HUES6 (cell line): ENCODE measurements at regions not wholly inside any gene's neighbourhood (a gene's known extent, or its start where the extent isn't known, plus 50 kb on each side); places are given as distances from the start of the nearest gene placed in this dataset.
A peak's percentile ranks its signal among the peaks of the same experiment; 100 is the strongest.

ENCODE experiments used
- H3K27ac ChIP-seq: 2 replicates; pipeline ENCODE4 v1.7.0; 2013; ENCODE audit warnings: low read depth, mild to moderate bottlenecking, low read length, inconsistent platforms
- H3K27me3 ChIP-seq: 2 replicates; pipeline ENCODE4 v1.6.1; 2013; ENCODE audit warnings: low read length; ENCODE audit not compliant: control insufficient read depth, insufficient read depth
- H3K36me3 ChIP-seq: 2 replicates; pipeline ENCODE4 v1.6.1; 2013; ENCODE audit warnings: low read length; ENCODE audit not compliant: control insufficient read depth, insufficient read depth
- H3K4me1 ChIP-seq: 2 replicates; pipeline ENCODE4 v1.6.1; 2013; ENCODE audit warnings: low read length; ENCODE audit not compliant: control insufficient read depth, insufficient read depth
- H3K4me3 ChIP-seq: 2 replicates; pipeline ENCODE4 v1.5.1; 2013; ENCODE audit warnings: low read depth, low read length
- H3K9ac ChIP-seq: one replicate; pipeline ENCODE4 v1.6.1; 2013; ENCODE audit warnings: mild to moderate bottlenecking, low read length
- H3K9me3 ChIP-seq: 2 replicates; pipeline ENCODE4 v1.6.1; 2013; ENCODE audit warnings: low read depth, low read length; ENCODE audit not compliant: control insufficient read depth, insufficient read depth

- no peak overlapping the region for H3K4me3 ChIP-seq
- H3K9me3 ChIP-seq: peaks cover 5% of the 10 kb centered on the region; the same call in 1 of the 2 replicates
- no peaks in the 10 kb centered on the region for H3K36me3 ChIP-seq
Observed at GRCh38 chr3:15851735-15852134, 54.0 kb upstream of the ANKRD28 start.

GRCh38 chr3:15858547-15859506, 61.0 kb upstream of the ANKRD28 start:
- Histone ChIP-seq H3K36me3 (no peaks in the 10 kb centered on the region), H3K9ac (peak overlapping the region; percentile 83), H3K4me1 (peaks cover 6% of the 10 kb centered on the region; the same call in 1 of the 2 replicates), H3K27ac (peak overlapping the region; percentile 79; the same call in 1 of the 2 replicates), H3K9me3 (no peaks in the 10 kb centered on the region), H3K4me3 (peak overlapping the region; percentile 79), H3K27me3 (no peaks in the 10 kb centered on the region)

More at GRCh38 chr3:15851735-15852134, 54.0 kb upstream of the ANKRD28 start:
- no peak overlapping the region for H3K27ac ChIP-seq
- H3K9ac ChIP-seq: no peak overlapping the region
- H3K4me1 ChIP-seq: no peaks in the 10 kb centered on the region
- H3K27me3 ChIP-seq: no peaks in the 10 kb centered on the region

DNA sequence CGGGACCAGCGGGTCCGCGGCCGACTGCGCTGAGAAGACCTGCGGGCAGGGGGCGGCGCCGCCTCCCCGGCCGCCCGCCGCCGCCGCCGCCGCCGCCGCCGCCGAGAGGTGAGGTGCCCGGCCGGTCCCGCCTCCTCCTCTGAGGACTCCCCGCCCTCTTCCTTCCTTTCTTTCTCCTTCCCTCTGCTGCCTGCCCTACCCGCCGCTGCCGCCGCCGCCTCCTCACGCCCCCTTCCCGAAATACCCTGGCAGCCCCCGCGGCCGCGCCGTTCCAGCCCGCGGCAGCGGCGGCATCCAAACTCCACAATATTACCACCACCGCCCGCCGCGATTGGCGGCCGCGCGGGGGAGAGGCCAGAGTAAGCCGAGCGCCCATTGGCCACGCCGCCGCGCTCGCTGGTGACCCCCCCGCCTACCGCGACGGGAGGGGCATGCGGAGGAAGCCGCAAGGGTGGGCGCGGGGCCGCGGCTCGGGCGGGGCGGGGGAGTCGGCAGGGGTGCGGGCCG, 61.8 kb upstream of the ANKRD28 start:
- H3K4me1 ChIP-seq: peaks cover 6% of the 10 kb centered on the region; the same call in 1 of the 2 replicates
- H3K4me3 ChIP-seq: peak overlapping the region; percentile 79
- H3K27ac ChIP-seq: no peak overlapping the region; the same call in 1 of the 2 replicates
- H3K9me3 ChIP-seq: no peaks in the 10 kb centered on the region
- H3K36me3 ChIP-seq: no peaks in the 10 kb centered on the region
- H3K27me3 ChIP-seq: no peaks in the 10 kb centered on the region
- peak overlapping the region; percentile 83 for H3K9ac ChIP-seq

DNA sequence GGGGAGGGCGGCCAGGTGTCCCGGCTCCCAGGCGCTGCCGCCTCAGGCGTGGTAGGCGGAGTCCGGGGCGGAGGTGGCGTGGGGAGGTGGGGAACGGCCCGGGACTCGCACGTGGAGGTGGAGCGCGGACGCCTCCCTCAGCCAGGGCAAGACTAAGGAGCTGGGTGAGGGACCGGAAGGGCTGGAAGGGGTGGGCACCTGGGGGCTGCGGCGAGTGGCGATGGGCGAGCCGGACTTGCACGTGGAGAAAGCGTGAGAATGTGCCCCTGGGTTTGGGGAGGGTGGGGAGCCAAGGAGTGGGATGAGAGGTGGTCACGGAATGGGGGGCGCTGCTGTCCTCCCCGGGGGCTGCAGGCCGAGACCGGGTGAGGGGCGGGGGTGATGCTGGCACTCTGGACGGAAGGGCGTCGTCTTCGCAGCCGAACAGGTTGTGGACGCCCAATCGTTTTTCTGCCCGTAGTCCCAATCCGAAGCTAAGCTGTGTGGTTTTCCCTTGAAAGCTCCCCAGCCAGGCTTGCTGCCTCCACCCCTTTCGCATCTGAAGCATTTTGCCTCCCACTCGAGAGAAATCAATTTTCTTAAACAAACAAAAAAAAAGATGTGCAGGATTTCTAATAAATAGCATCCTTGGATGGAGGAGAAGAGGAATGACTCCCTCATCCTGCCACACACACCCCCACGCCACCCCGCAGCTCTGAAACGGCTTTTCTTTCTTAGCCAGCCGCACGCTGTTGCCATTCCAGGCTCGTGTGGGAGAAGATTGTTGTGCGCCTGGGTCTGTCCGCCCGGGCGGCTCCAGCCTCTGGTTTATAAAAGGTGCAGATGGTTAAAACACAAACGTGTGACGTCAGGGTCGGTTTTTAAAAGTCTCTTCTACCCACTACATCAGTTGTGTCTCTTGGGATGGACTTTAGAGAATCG, 62.5 kb upstream of the ANKRD28 start:
- Histone ChIP-seq H3K4me3 (peak overlapping the region; percentile 79), H3K9ac (peak overlapping the region; percentile 64), H3K27me3 (no peaks in the 10 kb centered on the region), H3K27ac (no peak overlapping the region), H3K4me1 (peaks cover 6% of the 10 kb centered on the region; the same call in 1 of the 2 replicates), H3K9me3 (no peaks in the 10 kb centered on the region; the same call in 1 of the 2 replicates), H3K36me3 (no peaks in the 10 kb centered on the region)

- no peaks in the 10 kb centered on the region; the same call in 1 of the 2 replicates for H3K9me3 ChIP-seq
- no peak overlapping the region for H3K9ac ChIP-seq
- peaks cover 6% of the 10 kb centered on the region; the same call in 1 of the 2 replicates for H3K4me1 ChIP-seq
- no peaks in the 10 kb centered on the region for H3K27me3 ChIP-seq
- peak overlapping the region; percentile 79 for H3K4me3 ChIP-seq
- no peaks in the 10 kb centered on the region for H3K36me3 ChIP-seq
- H3K27ac ChIP-seq: no peak overlapping the region
Observed at GRCh38 chr3:15861163-15861562, 63.4 kb upstream of the ANKRD28 start.

GRCh38 chr3:15872807-15873206, 75.0 kb upstream of the ANKRD28 start:
- no peaks in the 10 kb centered on the region for H3K27me3 ChIP-seq
- no peak overlapping the region for H3K9ac ChIP-seq
- peaks cover 4% of the 10 kb centered on the region for H3K9me3 ChIP-seq
- no peak overlapping the region for H3K4me3 ChIP-seq
- H3K27ac ChIP-seq: no peak overlapping the region
- H3K4me1 ChIP-seq: no peaks in the 10 kb centered on the region
- H3K36me3 ChIP-seq: no peaks in the 10 kb centered on the region

DNA sequence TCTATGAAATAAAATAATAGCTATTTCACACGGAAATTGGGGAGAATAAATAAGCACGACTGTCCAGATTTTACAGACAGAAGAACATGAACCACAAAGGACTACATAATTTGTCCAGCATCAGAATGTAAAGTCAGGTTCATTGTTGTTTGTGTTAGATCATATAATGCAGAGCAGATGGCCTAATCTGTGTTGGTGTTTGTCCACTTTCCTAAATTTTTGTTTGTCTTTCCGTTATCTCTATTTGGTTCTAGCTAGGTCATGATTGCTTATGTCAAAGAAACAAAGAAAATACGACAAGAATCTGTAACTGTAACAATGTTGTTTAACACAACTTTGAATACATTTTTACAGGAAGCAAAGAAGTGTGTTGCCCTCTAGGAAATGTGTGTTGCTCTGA, 75.6 kb upstream of the ANKRD28 start:
- Histone ChIP-seq H3K4me3 (no peak overlapping the region), H3K9ac (no peak overlapping the region), H3K27me3 (no peaks in the 10 kb centered on the region), H3K4me1 (no peaks in the 10 kb centered on the region), H3K9me3 (peaks cover 4% of the 10 kb centered on the region), H3K36me3 (0 out of 2 replicates have a peak, but pooled peaks cover 3% of the 10 kb centered on the region), H3K27ac (no peak overlapping the region)

DNA sequence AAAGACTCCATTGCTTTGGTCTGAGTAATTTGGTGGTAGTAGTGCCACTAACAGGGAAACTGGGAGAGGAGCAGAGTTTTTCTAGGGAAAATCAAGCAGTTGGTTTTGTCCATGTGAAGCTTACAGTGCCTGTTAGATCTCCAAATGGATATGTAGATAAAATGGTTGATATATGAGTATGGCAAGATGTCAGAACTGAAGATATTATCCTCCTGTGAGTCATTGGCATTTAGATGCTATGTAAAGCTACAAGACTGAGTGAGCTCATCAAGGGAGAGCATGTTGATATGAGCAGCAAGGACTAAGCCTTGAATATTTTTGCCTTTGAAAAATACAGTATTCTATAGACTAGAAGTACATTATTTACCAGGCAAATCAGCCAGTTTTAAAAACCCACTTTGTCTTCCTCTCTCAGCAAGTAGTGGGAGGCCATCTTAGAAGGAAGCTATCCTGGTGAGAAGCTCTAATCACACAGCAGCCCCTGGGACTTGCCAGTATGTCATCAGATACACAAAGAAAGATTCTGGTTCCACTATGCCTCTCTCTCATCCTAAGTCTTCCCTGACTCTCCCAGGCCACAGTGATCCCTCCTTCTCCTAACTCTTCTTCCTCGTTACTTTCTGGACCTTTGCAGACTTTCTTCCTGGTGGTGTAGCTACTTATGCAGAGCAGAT, 77.4 kb upstream of the ANKRD28 start:
- Histone ChIP-seq H3K4me3 (no peak overlapping the region), H3K4me1 (no peaks in the 10 kb centered on the region), H3K27ac (no peak overlapping the region), H3K36me3 (0 out of 2 replicates have a peak, but pooled peaks cover 3% of the 10 kb centered on the region), H3K27me3 (no peaks in the 10 kb centered on the region), H3K9me3 (peaks cover 4% of the 10 kb centered on the region; the same call in 1 of the 2 replicates), H3K9ac (no peak overlapping the region)

DNA sequence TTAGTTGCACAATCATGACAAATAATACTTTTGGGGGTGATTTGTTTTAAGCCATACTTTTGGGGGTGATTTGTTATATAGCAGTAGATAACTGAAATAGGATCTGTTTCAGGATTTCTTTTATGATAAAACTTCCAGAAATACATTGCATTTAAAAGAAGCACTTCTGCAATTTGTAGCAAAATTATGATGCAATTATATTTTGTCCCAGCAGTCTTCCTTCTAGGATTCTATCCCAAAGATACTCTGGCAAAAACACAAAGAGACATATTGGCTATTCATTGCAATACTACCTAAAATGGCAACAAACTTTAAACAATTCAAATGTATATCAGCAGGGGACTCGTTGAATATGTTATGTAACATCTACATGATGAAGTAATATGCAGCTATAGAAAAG, 78.9 kb upstream of the ANKRD28 start:
- Histone ChIP-seq H3K4me1 (no peaks in the 10 kb centered on the region), H3K9ac (no peak overlapping the region), H3K36me3 (0 out of 2 replicates have a peak, but pooled peaks cover 3% of the 10 kb centered on the region), H3K9me3 (peaks cover 2% of the 10 kb centered on the region; the same call in 1 of the 2 replicates), H3K4me3 (no peak overlapping the region), H3K27ac (no peak overlapping the region), H3K27me3 (no peaks in the 10 kb centered on the region)

- Histone ChIP-seq H3K9me3 (no peaks in the 10 kb centered on the region), H3K4me3 (no peak overlapping the region), H3K9ac (no peak overlapping the region), H3K27me3 (no peaks in the 10 kb centered on the region), H3K4me1 (no peaks in the 10 kb centered on the region; the same call in 1 of the 2 replicates), H3K27ac (no peak overlapping the region), H3K36me3 (0 out of 2 replicates have a peak, but pooled peaks cover 3% of the 10 kb centered on the region)
Observed at GRCh38 chr3:15877813-15878212, 80.0 kb upstream of the ANKRD28 start.
